ENCODE measurements at regions not wholly inside any gene's neighbourhood (a gene's known extent, or its start where the extent isn't known, plus 50 kb on each side); places are given as distances from the start of the nearest gene placed in this dataset.
A peak's percentile ranks its signal among the peaks of the same experiment; 100 is the strongest.
"Not testable (repeated sequence)": the region's sequence is repeated elsewhere in the genome, so short reads cannot be mapped to it uniquely, and the experiment has no call there.

GRCh38 chr11:12585861-12586260 is 88.4 kb upstream of the TEAD1 start:
- no peak for DNase-seq

GRCh38 chr11:12587333-12587991 is 86.8 kb upstream of the TEAD1 start:
- DNase-seq, result no peak

GRCh38 chr11:12591706-12592105 is 82.5 kb upstream of the TEAD1 start:
- no peak for DNase-seq

- DNase-seq, result no peak
These were observed 81.9 kb upstream of the TEAD1 start for GRCh38 chr11:12592283-12592682.

GRCh38 chr11:12595089-12595847 is 79.0 kb upstream of the TEAD1 start:
- not testable (repeated sequence) for DNase-seq

- DNase-seq, result no peak
These were observed 75.6 kb upstream of the TEAD1 start for GRCh38 chr11:12598330-12599256.

GRCh38 chr11:12599408-12600143 is 74.6 kb upstream of the TEAD1 start:
- peak in 1 of 3 experiments; percentile 47 for DNase-seq

GRCh38 chr11:12600829-12601228 is 73.4 kb upstream of the TEAD1 start:
- DNase-seq, result no peak

GRCh38 chr11:12602421-12602820 is 71.8 kb upstream of the TEAD1 start:
- DNase-seq, result peak in 1 of 3 experiments; percentile 83

- no peak for DNase-seq
These were observed 70.8 kb upstream of the TEAD1 start for GRCh38 chr11:12603143-12604088.

- DNase-seq, result no peak
These were observed 69.6 kb upstream of the TEAD1 start for GRCh38 chr11:12604557-12605153.

- DNase-seq, result no peak
These were observed 67.6 kb upstream of the TEAD1 start for GRCh38 chr11:12606597-12606996.

- not testable (repeated sequence) for DNase-seq
These were observed 65.5 kb upstream of the TEAD1 start for GRCh38 chr11:12608678-12609077.

- no peak for DNase-seq
These were observed 62.9 kb upstream of the TEAD1 start for GRCh38 chr11:12611352-12611751.

- no peak for DNase-seq
These were observed 56.6 kb upstream of the TEAD1 start for GRCh38 chr11:12617632-12618031.

- DNase-seq, result no peak
These were observed 55.3 kb upstream of the TEAD1 start for GRCh38 chr11:12618743-12619540.

- no peak for DNase-seq
These were observed 50.4 kb upstream of the TEAD1 start for GRCh38 chr11:12623869-12624268.
